Loucy (cell line): ENCODE measurements at regions not wholly inside any gene's neighbourhood (a gene's known extent, or its start where the extent isn't known, plus 50 kb on each side); places are given as distances from the start of the nearest gene placed in this dataset.

Experiments
- EZH2phosphoT487 ChIP-seq: fragments of 200-600 bp; IDR thresholded peaks from 2 replicates; pipeline ENCODE4 v1.6.1; 2018; ENCODE audit warnings: antibody characterized with exemption, mild to moderate bottlenecking, moderate library complexity, borderline replicate concordance
- TF ChIP-seq, protein P1 (sequence below): fragments of 200-600 bp; sonication (generic); conservative IDR thresholded peaks from 2 replicates; pipeline ENCODE4 v1.5.1; 2014; ENCODE audit warnings: mild to moderate bottlenecking, antibody characterized with exemption, low read length

DNA sequence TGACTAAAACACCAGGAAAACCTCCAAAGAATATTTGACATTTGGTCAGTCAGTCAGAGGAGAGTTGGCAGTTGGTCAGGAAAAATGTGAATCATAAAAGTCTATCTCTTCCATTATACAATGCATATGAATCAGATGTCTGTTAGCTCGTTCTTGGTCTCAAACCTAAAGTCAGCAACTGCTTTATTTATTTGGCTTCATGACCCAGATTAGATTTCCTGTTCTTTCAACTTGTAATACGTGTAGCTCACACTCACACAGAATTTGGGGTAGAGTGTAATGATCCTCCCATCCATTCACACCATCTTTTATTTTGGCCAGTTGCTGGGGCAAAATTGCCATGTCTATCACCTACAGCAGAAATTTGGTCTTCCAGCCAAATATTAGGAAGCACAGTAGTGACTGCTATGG is 81.9 kb upstream of the COL5A2 start:
- TF ChIP-seq, protein P1, sequence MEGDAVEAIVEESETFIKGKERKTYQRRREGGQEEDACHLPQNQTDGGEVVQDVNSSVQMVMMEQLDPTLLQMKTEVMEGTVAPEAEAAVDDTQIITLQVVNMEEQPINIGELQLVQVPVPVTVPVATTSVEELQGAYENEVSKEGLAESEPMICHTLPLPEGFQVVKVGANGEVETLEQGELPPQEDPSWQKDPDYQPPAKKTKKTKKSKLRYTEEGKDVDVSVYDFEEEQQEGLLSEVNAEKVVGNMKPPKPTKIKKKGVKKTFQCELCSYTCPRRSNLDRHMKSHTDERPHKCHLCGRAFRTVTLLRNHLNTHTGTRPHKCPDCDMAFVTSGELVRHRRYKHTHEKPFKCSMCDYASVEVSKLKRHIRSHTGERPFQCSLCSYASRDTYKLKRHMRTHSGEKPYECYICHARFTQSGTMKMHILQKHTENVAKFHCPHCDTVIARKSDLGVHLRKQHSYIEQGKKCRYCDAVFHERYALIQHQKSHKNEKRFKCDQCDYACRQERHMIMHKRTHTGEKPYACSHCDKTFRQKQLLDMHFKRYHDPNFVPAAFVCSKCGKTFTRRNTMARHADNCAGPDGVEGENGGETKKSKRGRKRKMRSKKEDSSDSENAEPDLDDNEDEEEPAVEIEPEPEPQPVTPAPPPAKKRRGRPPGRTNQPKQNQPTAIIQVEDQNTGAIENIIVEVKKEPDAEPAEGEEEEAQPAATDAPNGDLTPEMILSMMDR: no peak
- no peak for TF ChIP-seq EZH2phosphoT487
